Ovary (tissue), 7 donors: ENCODE measurements at regions not wholly inside any gene's neighbourhood (a gene's known extent, or its start where the extent isn't known, plus 50 kb on each side); places are given as distances from the start of the nearest gene placed in this dataset.

Experiments used
- DNase-seq, 5 donors: peaks; one replicate each; pipeline ENCODE4 v3.0.0-alpha.2; 2019 to 2020
- H3K27ac ChIP-seq, 2 donors: fragments of 200-600 bp; one replicate each; pipeline versions ENCODE4 v1.5.1 to v1.8.0; 2019 to 2022
- H3K27me3 ChIP-seq: fragments of 200-600 bp; one replicate; pipeline ENCODE4 v1.8.0; 2022
- H3K36me3 ChIP-seq: fragments of 200-600 bp; sonication (generic); one replicate; pipeline ENCODE4 v1.5.1; 2019
- H3K4me1 ChIP-seq: one replicate; pipeline ENCODE4 v1.8.1; 2013; ENCODE audit warnings: mild to moderate bottlenecking, moderate library complexity; ENCODE audit not compliant: insufficient read depth
- H3K4me3 ChIP-seq: fragments of 200-600 bp; sonication (generic); one replicate; pipeline ENCODE4 v1.5.1; 2017
- H3K9me3 ChIP-seq, 2 donors: fragments of 200-600 bp in 1 of 2; sonication (generic) in 1 of 2; one replicate each; pipeline versions ENCODE4 v1.5.1 to v1.8.1; 2013 to 2019; ENCODE audit warnings: mild to moderate bottlenecking in 1 of 2, moderate library complexity in 1 of 2
- EP300 ChIP-seq: sonication (generic); formaldehyde crosslinking; IDR thresholded peaks from one replicate; pipeline ENCODE4 v1.6.1; 2017; ENCODE audit warnings: antibody characterized with exemption
- POLR2A ChIP-seq: fragments of 450-650 bp; IDR thresholded peaks from one replicate; pipeline ENCODE4 v1.6.1; 2017; ENCODE audit warnings: antibody characterized with exemption, mild to moderate bottlenecking, moderate library complexity
- WGBS, 3 donors: extraction: QIAGEN DNeasy Blood & Tissue Kit in 1 of 3; methylation state at CpG; one replicate each; pipeline versions ENCODE4 v1.1.5 to v1.1.7; 2013 to 2017; 5-methylcytosine and 5-hydroxymethylcytosine counted together
- intact Hi-C, 4 donors: fragments of 100-400 bp; cut with DNase I; formaldehyde crosslinking; loops; one replicate each; pipeline versions ENCODE4 v1.11.0 to v1.15.1; 2022 to 2023
- TF ChIP-seq, protein P1 (sequence below), 3 donors: fragments of 450-650 bp in 2 of 3; fragments of 200-600 bp in 1 of 3; IDR thresholded peaks; one replicate each; pipeline versions ENCODE4 v1.5.1 to v1.8.0; 2016 to 2022; ENCODE audit warnings: antibody characterized with exemption in 3 of 3, mild to moderate bottlenecking in 1 of 3
- donor health status: DM: no; HTN: no; CAD: no; lungs with moderate emphysema.
- donor health status: DM: no; HTN: no; CAD: no.
- donor health status: Bipolar disorder and iron deficiency.
- donor health status: DM: no; HTN: no; CAD: no.
- donor health status: DM: yes; HTN: yes; CAD: no.

GRCh38 chr4:115334736-115335411, 221.5 kb upstream of the NDST4 start:
- Histone ChIP-seq H3K27ac (no peak overlapping the region), H3K36me3 (no peaks in the 10 kb centered on the region), H3K4me1 (no peaks in the 10 kb centered on the region), H3K27me3 (no peaks in the 10 kb centered on the region), H3K4me3 (no peak overlapping the region), H3K9me3 (no peaks in the 10 kb centered on the region)
- no peak for DNase-seq
- WGBS, 3 donors = 78 to 85% (median 84%) methylated on average over 4 of the region's 4 CpGs
- intact Hi-C loops = no loop called here
- no peak for TF ChIP-seq POLR2A
- TF ChIP-seq, protein P1, sequence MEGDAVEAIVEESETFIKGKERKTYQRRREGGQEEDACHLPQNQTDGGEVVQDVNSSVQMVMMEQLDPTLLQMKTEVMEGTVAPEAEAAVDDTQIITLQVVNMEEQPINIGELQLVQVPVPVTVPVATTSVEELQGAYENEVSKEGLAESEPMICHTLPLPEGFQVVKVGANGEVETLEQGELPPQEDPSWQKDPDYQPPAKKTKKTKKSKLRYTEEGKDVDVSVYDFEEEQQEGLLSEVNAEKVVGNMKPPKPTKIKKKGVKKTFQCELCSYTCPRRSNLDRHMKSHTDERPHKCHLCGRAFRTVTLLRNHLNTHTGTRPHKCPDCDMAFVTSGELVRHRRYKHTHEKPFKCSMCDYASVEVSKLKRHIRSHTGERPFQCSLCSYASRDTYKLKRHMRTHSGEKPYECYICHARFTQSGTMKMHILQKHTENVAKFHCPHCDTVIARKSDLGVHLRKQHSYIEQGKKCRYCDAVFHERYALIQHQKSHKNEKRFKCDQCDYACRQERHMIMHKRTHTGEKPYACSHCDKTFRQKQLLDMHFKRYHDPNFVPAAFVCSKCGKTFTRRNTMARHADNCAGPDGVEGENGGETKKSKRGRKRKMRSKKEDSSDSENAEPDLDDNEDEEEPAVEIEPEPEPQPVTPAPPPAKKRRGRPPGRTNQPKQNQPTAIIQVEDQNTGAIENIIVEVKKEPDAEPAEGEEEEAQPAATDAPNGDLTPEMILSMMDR (IDR thresholded peaks at IDR 0.05) = no peak
- TF ChIP-seq EP300 = no peak

GRCh38 chr4:115332078-115332477, 218.7 kb upstream of the NDST4 start:
- H3K36me3 ChIP-seq = no peaks in the 10 kb centered on the region
- no peaks in the 10 kb centered on the region for H3K27me3 ChIP-seq
- H3K4me3 ChIP-seq = no peak overlapping the region
- H3K4me1 ChIP-seq = no peaks in the 10 kb centered on the region
- TF ChIP-seq EP300 = no peak
- TF ChIP-seq, protein P1 (IDR thresholded peaks at IDR 0.05) = no peak
- TF ChIP-seq POLR2A = no peak
- 88 to 94% (median 89%) methylated on average over 1 of the region's 1 CpG for WGBS, 3 donors
- H3K27ac ChIP-seq = no peak overlapping the region
- no peaks in the 10 kb centered on the region for H3K9me3 ChIP-seq
- no peak for DNase-seq
- intact Hi-C loops = no loop called here

DNA sequence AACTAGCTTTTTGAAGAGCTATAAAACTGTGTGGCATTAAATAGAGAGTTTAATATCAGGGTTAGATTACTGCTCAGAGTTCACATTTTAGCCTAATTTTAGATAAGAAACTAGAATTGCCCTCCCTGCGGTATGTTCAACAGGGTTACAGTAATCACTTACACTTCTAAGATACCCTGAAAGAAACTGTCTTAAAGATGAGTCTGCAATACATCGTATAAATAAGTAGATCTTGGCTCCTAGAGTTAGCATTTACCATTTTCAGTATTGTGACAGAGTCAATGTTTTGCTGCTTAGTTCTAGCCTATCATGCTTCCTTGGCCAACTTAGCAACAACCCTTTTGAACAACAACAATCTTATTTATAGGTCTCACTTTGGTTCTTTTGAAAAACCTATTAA, 217.8 kb upstream of the NDST4 start:
- H3K27ac ChIP-seq = no peak overlapping the region
- TF ChIP-seq POLR2A (no peak), EP300 (no peak)
- TF ChIP-seq, protein P1 (IDR thresholded peaks at IDR 0.05) = no peak
- no peaks in the 10 kb centered on the region for H3K36me3 ChIP-seq
- H3K9me3 ChIP-seq = no peaks in the 10 kb centered on the region
- no peaks in the 10 kb centered on the region for H3K27me3 ChIP-seq
- intact Hi-C loops = no loop called here
- H3K4me1 ChIP-seq = no peaks in the 10 kb centered on the region
- WGBS, 3 donors = 65 to 81% (median 68%) methylated on average over 2 of the region's 2 CpGs
- H3K4me3 ChIP-seq = no peak overlapping the region
- DNase-seq = no peak

GRCh38 chr4:115325836-115326235, 212.4 kb upstream of the NDST4 start:
- Histone ChIP-seq H3K4me1 (no peaks in the 10 kb centered on the region), H3K4me3 (no peak overlapping the region), H3K27ac (no peak overlapping the region), H3K36me3 (no peaks in the 10 kb centered on the region), H3K27me3 (no peaks in the 10 kb centered on the region), H3K9me3 (no peaks in the 10 kb centered on the region)
- TF ChIP-seq, protein P1 (IDR thresholded peaks at IDR 0.05) = no peak
- TF ChIP-seq EP300 (no peak), POLR2A (no peak)
- WGBS, 3 donors = 68 to 76% (median 68%) methylated on average over 2 of the region's 2 CpGs
- intact Hi-C loops = no loop called here
- DNase-seq = no peak
